ENCODE measurements at regions not wholly inside any gene's neighbourhood (a gene's known extent, or its start where the extent isn't known, plus 50 kb on each side); places are given as distances from the start of the nearest gene placed in this dataset.

GRCh38 chr12:126761420-126761819 is 1505.5 kb upstream of the TMEM132C start:
- TF ChIP-seq CTCF (conservative IDR thresholded peaks at IDR 0.05) = no peak
- TF ChIP-seq ZFX (IDR thresholded peaks at IDR 0.05) = no peak
